Keratinocyte (primary cell): ENCODE measurements at regions not wholly inside any gene's neighbourhood (a gene's known extent, or its start where the extent isn't known, plus 50 kb on each side); places are given as distances from the start of the nearest gene placed in this dataset.

Source experiments
- DNase-seq: peaks from one replicate; pipeline ENCODE4 v3.0.0-alpha.2; 2011; ENCODE audit warnings: low read depth, missing footprints, low spot score
- FAIRE-seq: peaks from 2 replicates; lab custom pipeline; 2011; peaks lifted over from hg19 to GRCh38; lab: Jason Lieb, UNC
- H2AFZ ChIP-seq: 2 replicates; pipeline ENCODE4 v1.6.0; 2012; ENCODE audit warnings: low read length, control low read depth, inconsistent platforms; ENCODE audit not compliant: control insufficient read depth
- H3K27ac ChIP-seq: 2 replicates; pipeline ENCODE4 v1.5.1; 2011; ENCODE audit warnings: low read length; ENCODE audit not compliant: control insufficient read depth, insufficient read depth
- H3K27me3 ChIP-seq: 3 replicates; pipeline ENCODE4 v1.6.0; 2011; ENCODE audit warnings: low read length; ENCODE audit not compliant: control insufficient read depth, insufficient read depth; ENCODE audit errors: extremely low read depth
- H3K36me3 ChIP-seq, 2 experiments: 2 replicates in 1 of 2; 3 replicates in 1 of 2; pipeline ENCODE4 v1.5.1; 2011; ENCODE audit warnings: low read length in 2 of 2, mild to moderate bottlenecking in 1 of 2; ENCODE audit not compliant: control insufficient read depth in 2 of 2, insufficient read depth in 2 of 2; ENCODE audit errors: extremely low read depth in 1 of 2
- H3K4me1 ChIP-seq: 3 replicates; pipeline ENCODE4 v1.5.1; 2011; ENCODE audit warnings: low read length; ENCODE audit not compliant: control insufficient read depth, insufficient read depth; ENCODE audit errors: extremely low read depth
- H3K4me2 ChIP-seq: 3 replicates; pipeline ENCODE4 v1.6.0; 2011; ENCODE audit warnings: low read depth, low read length; ENCODE audit not compliant: control insufficient read depth, insufficient read depth; ENCODE audit errors: extremely low read depth
- H3K4me3 ChIP-seq, 3 experiments: fragments of 200-600 bp in 1 of 3; sonication (generic) in 1 of 3; 2 replicates in 2 of 3; 3 replicates in 1 of 3; pipeline ENCODE4 v1.5.1; 2011 to 2016; ENCODE audit warnings: low read length in 3 of 3, mild to moderate bottlenecking in 3 of 3, control low read depth in 2 of 3, inconsistent platforms in 1 of 3, low read depth in 1 of 3, mixed read lengths in 1 of 3, mixed run types in 1 of 3, moderate library complexity in 1 of 3; ENCODE audit not compliant: control insufficient read depth in 2 of 3, insufficient read depth in 2 of 3; ENCODE audit errors: extremely low read depth in 1 of 3
- H3K79me2 ChIP-seq: 2 replicates; pipeline ENCODE4 v1.6.0; 2012; ENCODE audit warnings: low read length; ENCODE audit not compliant: control insufficient read depth, insufficient read depth
- H3K9ac ChIP-seq: 3 replicates; pipeline ENCODE4 v1.6.0; 2011; ENCODE audit warnings: low read length; ENCODE audit not compliant: control insufficient read depth, insufficient read depth; ENCODE audit errors: extremely low read depth
- H3K9me1 ChIP-seq: 3 replicates; pipeline ENCODE4 v1.6.0; 2011; ENCODE audit warnings: low read length; ENCODE audit not compliant: control insufficient read depth, insufficient read depth; ENCODE audit errors: extremely low read depth
- H3K9me3 ChIP-seq: 2 replicates; pipeline ENCODE4 v1.5.1; 2012; ENCODE audit warnings: low read depth, low read length; ENCODE audit not compliant: control insufficient read depth
- H4K20me1 ChIP-seq: 3 replicates; pipeline ENCODE4 v1.6.0; 2011; ENCODE audit warnings: low read length; ENCODE audit not compliant: control insufficient read depth, insufficient read depth; ENCODE audit errors: extremely low read depth
- EZH2 ChIP-seq: IDR thresholded peaks from one replicate; pipeline ENCODE4 v1.6.1; 2012; ENCODE audit warnings: inconsistent platforms, mild to moderate bottlenecking, low read length, moderate library complexity
- dilution Hi-C: fragments of 300-500 bp; cut with MboI; formaldehyde crosslinking; loops from one replicate; pipeline ENCODE4 v1.7.0; 2020; ENCODE audit warnings: low sequenced_read_pairs; ENCODE audit not compliant: extremely low pct_ligation_motif_present
- TF ChIP-seq, protein P1 (sequence below), 3 experiments: IDR thresholded peaks in 1 of 3; conservative IDR thresholded peaks in 1 of 3; optimal IDR thresholded peaks in 1 of 3; 2 replicates in 2 of 3; 3 replicates in 1 of 3; pipeline versions ENCODE3 to v1.5.1; 2011; ENCODE audit warnings: low read length in 3 of 3, mild to moderate bottlenecking in 3 of 3, moderate library complexity in 2 of 3, control low read depth in 1 of 3, inconsistent platforms in 1 of 3; ENCODE audit not compliant: insufficient read depth in 2 of 3; ENCODE audit errors: extremely low read depth in 1 of 3

DNA sequence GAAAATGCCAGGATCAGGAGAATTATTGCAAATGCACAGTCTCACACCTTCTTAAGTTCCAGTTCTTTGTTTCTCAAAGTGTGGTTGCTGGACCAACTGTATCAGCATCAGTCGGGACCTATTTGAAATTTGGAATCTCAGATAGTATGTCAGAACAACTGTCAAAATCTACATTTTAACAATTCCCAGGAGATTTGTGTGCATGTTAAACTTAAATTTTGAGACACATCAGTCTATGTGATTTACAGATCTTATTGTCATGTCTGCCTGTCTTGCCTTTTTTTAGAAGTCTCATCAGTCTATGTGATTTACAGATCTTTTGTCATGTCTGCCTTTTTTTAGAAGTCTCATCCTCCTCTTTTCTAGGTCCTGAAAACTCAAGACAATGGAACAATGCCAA is 243.6 kb upstream of the MEIS1 start:
- Histone ChIP-seq H3K9me3 (no peaks in the 10 kb centered on the region), H3K4me3 (no peak overlapping the region), H4K20me1 (no peaks in the 10 kb centered on the region), H3K4me2 (no peak overlapping the region), H3K9me1 (no peaks in the 10 kb centered on the region), H3K27me3 (no peaks in the 10 kb centered on the region), H3K79me2 (no peaks in the 10 kb centered on the region), H3K4me1 (peaks cover 8% of the 10 kb centered on the region), H3K9ac (no peak overlapping the region), H2AFZ (no peak overlapping the region), H3K36me3 (no peaks in the 10 kb centered on the region), H3K27ac (no peak overlapping the region)
- dilution Hi-C loops = no loop called here
- DNase-seq (no peak), FAIRE-seq (no peak)
- no peak for TF ChIP-seq EZH2
- TF ChIP-seq, protein P1, sequence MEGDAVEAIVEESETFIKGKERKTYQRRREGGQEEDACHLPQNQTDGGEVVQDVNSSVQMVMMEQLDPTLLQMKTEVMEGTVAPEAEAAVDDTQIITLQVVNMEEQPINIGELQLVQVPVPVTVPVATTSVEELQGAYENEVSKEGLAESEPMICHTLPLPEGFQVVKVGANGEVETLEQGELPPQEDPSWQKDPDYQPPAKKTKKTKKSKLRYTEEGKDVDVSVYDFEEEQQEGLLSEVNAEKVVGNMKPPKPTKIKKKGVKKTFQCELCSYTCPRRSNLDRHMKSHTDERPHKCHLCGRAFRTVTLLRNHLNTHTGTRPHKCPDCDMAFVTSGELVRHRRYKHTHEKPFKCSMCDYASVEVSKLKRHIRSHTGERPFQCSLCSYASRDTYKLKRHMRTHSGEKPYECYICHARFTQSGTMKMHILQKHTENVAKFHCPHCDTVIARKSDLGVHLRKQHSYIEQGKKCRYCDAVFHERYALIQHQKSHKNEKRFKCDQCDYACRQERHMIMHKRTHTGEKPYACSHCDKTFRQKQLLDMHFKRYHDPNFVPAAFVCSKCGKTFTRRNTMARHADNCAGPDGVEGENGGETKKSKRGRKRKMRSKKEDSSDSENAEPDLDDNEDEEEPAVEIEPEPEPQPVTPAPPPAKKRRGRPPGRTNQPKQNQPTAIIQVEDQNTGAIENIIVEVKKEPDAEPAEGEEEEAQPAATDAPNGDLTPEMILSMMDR (optimal IDR thresholded peaks at IDR 0.05 in 1 of 3, IDR thresholded peaks at IDR 0.05 in 1 of 3, conservative IDR thresholded peaks at IDR 0.05 in 1 of 3; ENCODE audit: extremely low read depth in 1 of 3, insufficient read depth in 2 of 3, low read length in 3 of 3) = no peak

DNA sequence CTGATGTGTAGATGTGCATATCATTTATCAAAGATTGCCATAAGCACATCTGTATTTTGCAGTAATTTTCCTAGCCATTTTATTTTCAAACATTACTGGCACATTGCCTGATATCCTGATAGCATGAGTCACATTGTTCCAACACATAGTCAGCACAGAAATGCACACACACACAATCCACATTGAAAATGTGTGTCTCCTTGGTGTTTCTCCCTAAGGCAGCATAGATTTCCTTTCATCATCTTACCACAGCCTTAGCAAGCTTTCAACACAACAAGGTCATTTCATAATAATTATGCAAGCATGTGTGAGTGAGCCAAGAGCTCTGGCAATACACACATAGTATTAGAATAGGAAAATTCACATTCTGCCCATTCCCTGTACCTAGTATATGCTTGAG is 245.4 kb upstream of the MEIS1 start:
- FAIRE-seq (peak; percentile 32), DNase-seq (peak; percentile 26)
- no peaks in the 10 kb centered on the region for H3K9me3 ChIP-seq
- no peaks in the 10 kb centered on the region for H3K79me2 ChIP-seq
- no peaks in the 10 kb centered on the region for H3K36me3 ChIP-seq
- dilution Hi-C loops = no loop called here
- H3K4me1 ChIP-seq = peaks cover 16% of the 10 kb centered on the region
- no peak overlapping the region for H3K4me2 ChIP-seq
- no peak overlapping the region for H3K4me3 ChIP-seq
- no peaks in the 10 kb centered on the region for H3K27me3 ChIP-seq
- H3K9me1 ChIP-seq = no peaks in the 10 kb centered on the region
- TF ChIP-seq EZH2 = no peak
- TF ChIP-seq, protein P1 (optimal IDR thresholded peaks at IDR 0.05 in 1 of 3, IDR thresholded peaks at IDR 0.05 in 1 of 3, conservative IDR thresholded peaks at IDR 0.05 in 1 of 3; ENCODE audit: extremely low read depth in 1 of 3, insufficient read depth in 2 of 3, low read length in 3 of 3) = no peak
- no peaks in the 10 kb centered on the region for H4K20me1 ChIP-seq
- H3K27ac ChIP-seq = no peak overlapping the region
- H3K9ac ChIP-seq = no peak overlapping the region
- no peak overlapping the region for H2AFZ ChIP-seq
